ENCODE measurements at regions not wholly inside any gene's neighbourhood (a gene's known extent, or its start where the extent isn't known, plus 50 kb on each side); places are given as distances from the start of the nearest gene placed in this dataset.
"Not testable (repeated sequence)": the region's sequence is repeated elsewhere in the genome, so short reads cannot be mapped to it uniquely, and the experiment has no call there.

- DNase-seq: not testable (repeated sequence)
Measured at GRCh38 chr4:56134834-56135233, 186.1 kb downstream of the CEP135 start.

GRCh38 chr4:56134266-56134665 is 185.5 kb downstream of the CEP135 start:
- DNase-seq: no peak

GRCh38 chr4:56132835-56133234 is 184.1 kb downstream of the CEP135 start:
- DNase-seq: no peak

DNA sequence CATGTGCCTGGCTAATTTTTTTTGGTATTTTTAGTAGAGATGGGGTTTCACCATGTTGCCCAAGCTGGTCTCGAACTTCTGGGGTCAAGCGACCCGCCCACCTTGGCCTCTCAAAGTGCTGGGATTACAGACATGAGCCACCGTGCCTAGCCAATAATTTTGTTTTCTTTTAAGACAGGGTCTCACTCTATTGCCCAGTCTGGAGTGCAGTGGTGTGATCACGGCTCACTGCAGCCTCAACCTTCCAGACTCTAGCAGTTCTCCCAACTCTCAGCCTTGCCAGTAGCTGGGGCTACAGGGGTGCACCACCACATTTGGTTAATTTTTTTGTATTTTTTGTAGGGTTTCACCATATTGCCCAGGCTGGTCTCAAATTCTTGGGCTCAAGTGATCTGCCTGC is 183.4 kb downstream of the CEP135 start:
- not testable (repeated sequence) for DNase-seq

DNA sequence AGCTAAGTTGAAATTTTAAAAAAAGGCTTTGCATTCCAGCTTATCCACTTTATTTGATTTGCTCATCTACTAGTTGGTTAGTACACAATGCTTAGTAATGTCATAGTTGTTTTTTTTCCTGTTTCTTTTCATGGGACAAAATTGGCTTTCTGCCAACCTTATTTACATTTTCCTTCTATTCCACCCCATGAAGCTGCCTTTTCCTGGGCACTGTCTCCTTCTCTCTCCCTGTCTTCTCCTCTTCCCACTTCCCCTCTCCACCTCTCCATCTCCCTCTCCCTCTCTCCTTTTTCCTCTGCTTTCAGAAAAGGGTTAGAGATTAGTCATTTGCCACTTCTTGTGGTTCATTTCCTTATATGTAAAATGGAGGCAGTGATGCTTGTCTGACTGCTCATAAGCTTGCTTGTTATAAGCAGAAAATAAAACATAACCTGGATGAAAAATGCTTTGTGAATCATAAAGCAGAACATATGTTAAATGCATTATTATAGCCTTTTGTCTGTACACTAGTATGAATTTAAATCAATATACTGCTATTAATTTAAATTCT is 181.9 kb downstream of the CEP135 start:
- no peak for DNase-seq

DNA sequence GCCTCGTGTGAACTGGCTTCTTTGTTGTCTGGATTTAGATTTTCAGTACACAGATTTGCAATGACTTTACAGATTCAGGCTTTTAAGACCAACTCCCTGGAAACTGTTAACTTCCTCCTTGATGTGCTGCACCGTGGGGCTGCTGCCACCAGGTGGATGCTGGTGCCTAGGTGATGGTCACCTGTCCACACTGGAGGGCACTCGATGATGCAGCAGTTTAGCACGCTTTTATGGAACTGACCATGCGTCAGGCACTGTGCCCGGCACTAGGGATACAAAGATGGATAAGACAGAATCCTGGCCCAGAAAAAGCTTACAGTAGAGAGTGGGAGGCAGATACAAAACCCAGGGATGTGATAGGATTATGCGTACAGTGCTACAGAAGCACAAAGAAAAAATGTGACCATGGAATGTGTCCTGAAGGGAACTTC is 180.7 kb downstream of the CEP135 start:
- DNase-seq: peak in 1 of 5 experiments; percentile 11

- no peak for DNase-seq
Measured at GRCh38 chr4:56128213-56128612, 179.5 kb downstream of the CEP135 start.

DNA sequence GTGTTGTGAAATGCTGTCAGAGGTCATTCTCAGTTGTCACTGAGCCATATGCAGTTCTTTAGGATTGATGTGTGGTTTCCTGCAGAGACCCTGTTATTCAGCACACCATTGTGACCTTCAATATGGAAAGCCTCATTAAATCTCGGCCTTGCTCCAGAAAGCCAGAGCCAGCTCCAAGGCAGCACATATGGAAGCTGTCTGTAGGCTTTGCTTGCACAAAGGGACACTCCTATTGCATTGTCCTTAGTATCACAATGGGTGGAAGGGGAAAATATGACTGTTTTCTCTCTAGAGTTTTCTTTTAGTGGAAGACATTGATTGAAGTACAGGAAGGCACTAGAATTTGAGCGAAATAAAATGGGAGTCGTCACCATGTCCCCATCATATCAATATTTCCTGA is 179.0 kb downstream of the CEP135 start:
- no peak for DNase-seq

DNA sequence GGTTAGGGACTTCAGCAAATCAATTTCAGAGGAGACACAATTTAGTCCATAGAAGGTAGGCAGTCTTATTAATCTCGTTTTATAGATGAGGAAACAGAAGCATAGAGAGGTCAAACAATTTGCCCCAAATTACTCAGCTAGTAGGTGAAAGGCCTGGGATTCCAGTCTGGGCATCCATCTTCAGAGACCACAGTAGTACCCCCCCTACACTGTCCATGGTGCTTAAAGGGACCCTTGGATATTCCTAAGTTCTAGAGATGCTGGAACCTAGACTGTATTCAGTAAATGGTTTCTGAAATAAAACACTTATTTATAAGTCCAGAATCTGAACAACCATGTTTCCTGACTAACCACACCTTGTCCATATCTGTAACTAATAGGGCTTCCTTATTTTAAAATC is 174.8 kb downstream of the CEP135 start:
- no peak for DNase-seq

DNA sequence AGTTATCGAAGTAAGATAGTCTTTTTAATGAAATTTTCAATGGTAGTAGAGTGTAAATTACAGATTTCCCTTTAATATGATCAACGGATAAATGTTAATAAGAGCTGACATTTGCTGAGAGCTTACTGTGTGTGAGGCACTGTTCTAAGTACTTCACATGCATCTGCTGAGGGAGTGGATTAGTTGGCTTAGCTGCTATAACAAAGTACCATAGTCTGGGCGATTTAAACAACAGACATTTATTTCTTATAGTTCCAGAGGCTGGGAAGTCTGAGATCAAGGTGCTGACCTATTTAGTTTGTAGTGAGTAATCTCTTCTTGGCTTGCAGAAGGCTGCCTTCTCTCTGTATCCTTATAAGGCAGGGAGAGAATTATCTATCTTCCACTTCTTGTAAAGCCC is 174.3 kb downstream of the CEP135 start:
- no peak for DNase-seq

GRCh38 chr4:56118845-56119244 is 170.1 kb downstream of the CEP135 start:
- DNase-seq: no peak

- DNase-seq: no peak
Measured at GRCh38 chr4:56118055-56118454, 169.3 kb downstream of the CEP135 start.

DNA sequence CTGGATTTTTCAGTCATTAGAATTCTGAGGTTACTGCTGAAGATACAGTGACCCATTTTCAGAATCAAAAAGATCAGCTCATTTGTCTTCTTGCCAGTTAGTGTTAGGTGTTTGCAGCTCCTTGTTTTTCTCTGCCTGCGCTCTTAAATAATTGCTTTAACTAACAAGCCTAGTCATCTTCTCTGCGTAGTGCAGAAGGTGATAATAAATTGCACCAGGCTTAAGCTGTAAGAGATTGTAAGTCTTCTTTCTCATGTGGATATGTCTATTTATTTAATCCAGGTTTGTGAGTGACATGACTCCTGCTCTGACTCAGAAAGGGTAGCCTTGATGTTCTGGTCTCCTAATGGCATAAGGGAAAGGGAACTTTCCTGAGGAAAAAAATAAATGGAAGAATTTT is 167.2 kb downstream of the CEP135 start:
- DNase-seq: no peak

DNA sequence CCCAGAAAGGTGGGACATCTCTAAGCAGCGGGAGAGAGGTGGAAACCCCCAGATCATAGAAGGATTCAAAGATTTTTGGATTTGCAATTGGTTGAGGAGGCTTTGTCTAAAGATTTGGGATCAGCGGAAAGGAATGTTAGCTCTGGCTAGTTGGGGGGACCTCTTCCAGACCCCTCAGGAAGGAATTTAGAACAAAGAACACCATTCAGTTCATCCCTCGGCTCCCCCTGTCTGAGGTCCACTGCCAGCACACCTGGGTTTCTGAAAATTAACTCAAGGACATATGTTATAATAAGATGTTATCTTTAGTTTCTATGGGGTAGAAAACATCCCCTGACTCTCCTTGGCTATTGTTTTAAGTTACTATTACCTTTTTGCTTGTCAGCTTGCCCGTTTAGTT is 163.6 kb downstream of the CEP135 start:
- DNase-seq: no peak

DNA sequence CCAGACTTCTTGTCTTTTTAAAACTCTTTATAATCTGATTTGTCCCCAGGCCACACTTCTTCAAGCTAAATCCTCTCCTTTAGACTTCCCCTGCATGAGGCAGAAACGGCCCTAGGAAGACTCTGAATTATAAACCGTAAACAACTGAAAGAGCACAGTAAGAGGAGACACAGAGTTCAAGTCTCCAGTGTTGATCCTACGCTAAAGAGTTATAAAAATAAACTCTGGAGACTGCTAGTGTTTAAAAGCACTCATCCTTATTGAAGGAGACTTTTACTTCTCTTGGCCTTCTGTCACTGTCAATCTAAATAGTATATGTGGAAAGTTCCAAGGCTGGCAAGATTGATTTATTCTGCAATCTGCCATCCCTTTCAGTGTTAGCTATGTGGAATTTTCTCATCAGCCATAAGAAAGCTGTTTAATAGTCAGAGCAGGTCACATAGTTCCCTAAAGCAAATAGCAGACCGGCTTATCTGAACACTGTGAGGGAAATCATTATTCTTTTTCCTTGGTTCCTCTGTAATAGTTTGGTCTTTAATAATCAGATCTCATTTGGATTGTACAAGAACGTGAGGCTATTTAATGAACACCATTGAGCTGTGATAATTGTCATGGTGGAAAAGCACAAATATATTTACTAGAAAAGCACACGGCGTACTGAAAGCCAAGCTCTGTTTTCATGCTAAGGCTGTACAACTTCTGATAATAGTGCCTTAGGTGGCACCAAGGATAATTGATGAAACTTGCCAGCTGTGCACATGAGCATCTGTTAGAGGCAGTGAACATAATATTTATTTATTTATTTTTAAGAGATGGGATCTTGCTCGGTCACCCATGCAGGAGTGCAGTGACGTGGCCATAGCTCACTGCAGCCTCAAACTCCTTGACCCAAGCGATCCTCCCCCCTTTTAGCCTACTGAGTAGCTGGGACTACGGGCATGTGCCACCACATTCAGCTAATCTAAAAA is 157.7 kb downstream of the CEP135 start:
- DNase-seq: no peak

DNA sequence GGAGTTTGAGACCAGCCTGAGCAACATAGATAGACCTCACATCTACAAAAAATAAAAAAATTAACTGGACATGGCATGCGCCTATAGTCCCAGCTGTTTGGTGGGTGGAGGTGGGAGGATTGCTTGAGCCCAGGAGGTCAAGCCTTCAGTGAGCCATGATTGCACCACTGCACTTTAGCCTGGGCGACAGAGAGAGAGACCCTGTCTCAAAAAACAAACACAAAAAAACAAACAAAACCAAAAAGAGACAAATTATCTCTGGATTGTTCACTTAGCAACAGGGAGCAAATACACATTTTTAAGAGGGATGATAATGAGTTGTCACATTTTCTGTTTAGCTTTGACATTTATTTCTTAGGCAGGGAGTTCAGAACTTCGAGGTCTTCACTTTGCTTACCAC is 155.4 kb downstream of the CEP135 start:
- no peak for DNase-seq

DNA sequence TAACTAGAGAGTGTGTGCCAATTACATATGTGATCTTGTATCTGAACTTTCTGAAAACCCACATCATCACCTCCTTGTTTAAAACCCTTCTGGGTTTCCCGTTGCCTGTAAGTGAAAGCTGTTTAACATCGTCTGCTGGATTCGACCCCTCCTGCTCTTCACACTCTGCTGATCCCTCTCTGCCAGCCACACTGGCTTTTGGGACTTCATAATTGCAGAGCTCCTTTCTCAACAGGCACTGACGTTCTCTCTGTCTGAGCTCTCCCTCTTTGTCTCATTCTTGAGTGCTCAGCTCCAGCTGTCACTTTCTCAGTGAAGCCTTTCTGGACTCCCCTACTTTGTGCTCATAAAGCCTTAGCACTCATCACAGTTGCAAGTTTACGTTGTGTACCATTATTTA is 153.9 kb downstream of the CEP135 start:
- no peak for DNase-seq

GRCh38 chr4:56099378-56099786 is 150.6 kb downstream of the CEP135 start:
- DNase-seq: no peak

DNA sequence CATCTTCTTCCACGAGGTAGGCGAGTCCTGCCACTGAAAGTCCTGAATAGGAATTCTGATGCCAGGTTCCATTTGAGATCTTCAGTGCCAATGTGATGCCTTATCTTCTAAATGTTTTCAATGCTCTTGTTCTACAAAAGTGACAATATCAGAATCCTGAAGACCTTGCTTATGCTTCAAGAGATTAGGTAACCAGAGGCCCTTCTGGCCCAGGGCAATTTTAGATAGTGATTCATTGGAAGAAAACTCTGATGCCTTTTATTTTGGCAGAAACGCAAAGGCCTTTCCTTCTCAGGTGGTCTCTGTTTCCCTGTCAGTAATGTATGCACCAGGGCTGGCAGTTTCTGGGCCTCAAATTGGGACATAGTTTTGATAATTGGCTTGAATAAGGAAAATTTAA is 144.8 kb downstream of the CEP135 start:
- DNase-seq: no peak

GRCh38 chr4:56092540-56092939 is 143.8 kb downstream of the CEP135 start:
- no peak for DNase-seq

DNA sequence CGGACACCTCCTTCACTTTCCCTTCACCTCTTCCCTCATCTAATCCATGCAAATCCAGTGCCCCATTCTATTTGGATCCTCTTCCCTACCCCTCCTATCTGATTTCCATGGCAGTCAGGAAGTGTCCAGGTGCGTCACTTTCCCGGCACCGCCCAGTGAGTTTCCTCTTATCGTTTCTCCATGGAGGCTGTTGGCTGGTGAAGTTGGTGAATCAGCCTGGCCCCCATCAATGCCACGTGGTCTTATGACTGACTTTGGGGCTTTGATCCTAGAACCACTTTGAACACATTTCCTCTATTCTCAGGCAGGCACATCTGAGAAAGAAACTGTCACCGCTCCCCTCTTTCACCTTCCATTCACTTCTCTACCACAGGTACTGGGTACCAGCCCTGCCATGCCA is 137.8 kb downstream of the CEP135 start:
- no peak for DNase-seq

DNA sequence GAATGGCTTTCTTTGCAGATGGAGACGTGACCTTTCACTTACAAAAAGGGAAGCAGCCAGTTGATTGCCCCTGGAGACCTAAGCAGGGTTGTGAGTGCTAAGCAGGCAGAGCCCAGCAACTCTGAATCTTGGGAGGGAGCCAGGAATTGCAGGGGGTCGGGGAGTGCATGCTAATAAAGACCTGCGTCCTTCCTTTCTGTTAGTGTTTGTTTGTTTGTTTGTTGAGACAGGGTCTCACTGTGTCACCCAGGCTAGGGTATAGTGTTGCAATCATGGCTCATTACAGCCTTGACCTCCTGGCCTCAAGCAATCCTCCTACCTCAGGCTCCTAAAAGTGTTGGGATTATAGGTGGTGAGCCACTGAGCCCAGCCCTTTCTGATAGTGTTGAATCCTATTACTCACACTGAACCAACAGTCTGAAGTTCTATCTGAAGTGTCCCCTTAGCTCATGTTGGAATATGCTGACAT is 137.4 kb downstream of the CEP135 start:
- DNase-seq: no peak

- no peak for DNase-seq
Measured at GRCh38 chr4:56085275-56085674, 136.5 kb downstream of the CEP135 start.

DNA sequence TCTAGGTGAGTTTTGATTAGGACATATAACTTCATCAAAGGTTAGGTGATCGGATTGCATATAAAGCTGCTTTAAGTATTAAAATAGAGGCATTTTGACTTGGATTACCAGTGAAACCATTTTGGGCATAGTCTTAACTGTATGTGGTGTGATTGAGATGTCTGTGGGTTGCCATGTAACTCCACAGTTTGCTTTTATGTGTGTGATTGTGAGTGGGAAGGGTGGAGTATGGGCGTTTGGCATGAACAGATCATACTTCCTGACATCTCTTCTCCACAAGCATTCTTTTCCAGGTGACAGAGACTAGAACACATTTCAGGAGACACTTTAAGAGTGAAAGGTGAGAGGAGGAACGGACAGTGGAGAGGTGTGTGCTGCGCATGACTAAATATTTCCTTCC is 136.1 kb downstream of the CEP135 start:
- DNase-seq: no peak
